ENCODE measurements at regions not wholly inside any gene's neighbourhood (a gene's known extent, or its start where the extent isn't known, plus 50 kb on each side); places are given as distances from the start of the nearest gene placed in this dataset.

DNA sequence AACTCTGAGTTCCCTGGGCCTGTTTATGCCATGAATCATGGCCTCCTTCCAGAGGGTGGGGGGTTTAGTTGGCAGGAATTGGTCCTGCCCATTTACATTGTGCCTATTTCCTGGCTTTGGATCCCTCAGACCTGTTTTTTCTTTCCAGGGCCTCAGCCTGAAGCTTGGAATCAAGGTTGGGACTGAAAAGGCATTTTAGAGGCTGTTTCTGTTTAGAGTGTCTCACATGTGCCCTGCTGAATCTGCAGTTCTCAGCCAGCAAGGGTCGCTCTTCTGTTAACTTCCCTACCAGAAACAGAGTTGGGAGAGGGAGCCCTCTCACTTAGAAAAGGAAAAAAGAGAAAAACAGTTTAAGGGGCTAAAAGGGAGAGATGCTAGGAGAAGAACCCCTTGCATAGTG lies 191.1 kb downstream of the PTPRC start:
- Histone ChIP-seq H3K4me3 (no peak overlapping the region), H3K9me3 (no peaks in the 10 kb centered on the region), H3K4me1 (no peaks in the 10 kb centered on the region), H3K27me3 (no peaks in the 10 kb centered on the region), H3K27ac (no peak overlapping the region), H3K36me3 (no peaks in the 10 kb centered on the region)
- 64% methylated on average over 1 of the region's 1 CpG for WGBS
- no peak for TF ChIP-seq POLR2AphosphoS5 (IDR thresholded peaks at IDR 0.05)
- no peak for TF ChIP-seq EP300 (IDR thresholded peaks at IDR 0.05)
- TF ChIP-seq, protein P1, sequence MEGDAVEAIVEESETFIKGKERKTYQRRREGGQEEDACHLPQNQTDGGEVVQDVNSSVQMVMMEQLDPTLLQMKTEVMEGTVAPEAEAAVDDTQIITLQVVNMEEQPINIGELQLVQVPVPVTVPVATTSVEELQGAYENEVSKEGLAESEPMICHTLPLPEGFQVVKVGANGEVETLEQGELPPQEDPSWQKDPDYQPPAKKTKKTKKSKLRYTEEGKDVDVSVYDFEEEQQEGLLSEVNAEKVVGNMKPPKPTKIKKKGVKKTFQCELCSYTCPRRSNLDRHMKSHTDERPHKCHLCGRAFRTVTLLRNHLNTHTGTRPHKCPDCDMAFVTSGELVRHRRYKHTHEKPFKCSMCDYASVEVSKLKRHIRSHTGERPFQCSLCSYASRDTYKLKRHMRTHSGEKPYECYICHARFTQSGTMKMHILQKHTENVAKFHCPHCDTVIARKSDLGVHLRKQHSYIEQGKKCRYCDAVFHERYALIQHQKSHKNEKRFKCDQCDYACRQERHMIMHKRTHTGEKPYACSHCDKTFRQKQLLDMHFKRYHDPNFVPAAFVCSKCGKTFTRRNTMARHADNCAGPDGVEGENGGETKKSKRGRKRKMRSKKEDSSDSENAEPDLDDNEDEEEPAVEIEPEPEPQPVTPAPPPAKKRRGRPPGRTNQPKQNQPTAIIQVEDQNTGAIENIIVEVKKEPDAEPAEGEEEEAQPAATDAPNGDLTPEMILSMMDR (IDR thresholded peaks at IDR 0.05) = no peak
- TF ChIP-seq POLR2A (IDR thresholded peaks at IDR 0.05) = no peak
- DNase-seq (ENCODE audit: low spot score in 2 of 2) = no peak

- TF ChIP-seq EP300 (IDR thresholded peaks at IDR 0.05) (no peak), POLR2A (IDR thresholded peaks at IDR 0.05) (no peak), POLR2AphosphoS5 (IDR thresholded peaks at IDR 0.05) (no peak)
- TF ChIP-seq, protein P1 (IDR thresholded peaks at IDR 0.05) = no peak
- no peaks in the 10 kb centered on the region for H3K36me3 ChIP-seq
- no peaks in the 10 kb centered on the region for H3K4me1 ChIP-seq
- WGBS = 65% methylated on average over 6 of the region's 6 CpGs
- H3K27ac ChIP-seq = no peak overlapping the region
- H3K4me3 ChIP-seq = no peak overlapping the region
- DNase-seq (ENCODE audit: low spot score in 2 of 2) = no peak
- H3K27me3 ChIP-seq = no peaks in the 10 kb centered on the region
- no peaks in the 10 kb centered on the region for H3K9me3 ChIP-seq
Observed at GRCh38 chr1:198830412-198830811, 191.6 kb downstream of the PTPRC start.

- WGBS = 67% methylated on average over 6 of the region's 6 CpGs
- H3K9me3 ChIP-seq = no peaks in the 10 kb centered on the region
- TF ChIP-seq EP300 (IDR thresholded peaks at IDR 0.05) = no peak
- TF ChIP-seq POLR2A (IDR thresholded peaks at IDR 0.05) = no peak
- no peak for TF ChIP-seq POLR2AphosphoS5 (IDR thresholded peaks at IDR 0.05)
- TF ChIP-seq, protein P1 (IDR thresholded peaks at IDR 0.05) = no peak
Observed at GRCh38 chr1:198833706-198834503, 195.1 kb downstream of the PTPRC start.

GRCh38 chr1:198837278-198838021 lies 198.6 kb downstream of the PTPRC start:
- H3K4me1 ChIP-seq = no peaks in the 10 kb centered on the region
- WGBS = 65% methylated on average over 6 of the region's 6 CpGs
- TF ChIP-seq, protein P1 (IDR thresholded peaks at IDR 0.05) = no peak
- no peak for TF ChIP-seq POLR2AphosphoS5 (IDR thresholded peaks at IDR 0.05)
- TF ChIP-seq EP300 (IDR thresholded peaks at IDR 0.05) = no peak
- TF ChIP-seq POLR2A (IDR thresholded peaks at IDR 0.05) = no peak
- H3K27ac ChIP-seq = no peak overlapping the region
- H3K4me3 ChIP-seq = no peak overlapping the region
- H3K27me3 ChIP-seq = no peaks in the 10 kb centered on the region
- H3K9me3 ChIP-seq = no peaks in the 10 kb centered on the region
- no peak for DNase-seq (ENCODE audit: low spot score in 2 of 2)
- no peaks in the 10 kb centered on the region for H3K36me3 ChIP-seq

More at GRCh38 chr1:198833706-198834503, 195.1 kb downstream of the PTPRC start:
- Histone ChIP-seq H3K4me1 (no peaks in the 10 kb centered on the region), H3K27me3 (no peaks in the 10 kb centered on the region), H3K27ac (no peak overlapping the region), H3K4me3 (no peak overlapping the region), H3K36me3 (no peaks in the 10 kb centered on the region)
- no peak for DNase-seq (ENCODE audit: low spot score in 2 of 2)

DNA sequence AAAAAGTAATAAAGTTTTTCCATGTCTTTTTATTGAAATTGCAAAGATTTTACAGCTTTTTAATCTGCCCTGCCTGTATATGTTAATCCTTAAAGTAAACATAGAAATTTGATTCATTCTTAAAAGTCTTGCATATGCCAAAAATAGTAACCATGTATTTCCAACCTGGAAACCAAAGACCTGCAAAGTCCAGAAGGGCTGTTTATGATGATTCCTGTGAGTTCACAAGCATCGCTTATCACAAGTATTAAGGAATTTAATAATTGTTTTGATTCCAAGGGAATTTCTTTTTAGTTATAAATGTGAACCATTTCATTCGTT lies 199.1 kb downstream of the PTPRC start:
- no peak overlapping the region for H3K4me3 ChIP-seq
- H3K36me3 ChIP-seq = no peaks in the 10 kb centered on the region
- WGBS = 89% methylated on average over 2 of the region's 2 CpGs
- H3K9me3 ChIP-seq = no peaks in the 10 kb centered on the region
- H3K4me1 ChIP-seq = no peaks in the 10 kb centered on the region
- H3K27me3 ChIP-seq = no peaks in the 10 kb centered on the region
- TF ChIP-seq POLR2A (IDR thresholded peaks at IDR 0.05) (no peak), POLR2AphosphoS5 (IDR thresholded peaks at IDR 0.05) (no peak), EP300 (IDR thresholded peaks at IDR 0.05) (no peak)
- TF ChIP-seq, protein P1 (IDR thresholded peaks at IDR 0.05) = no peak
- H3K27ac ChIP-seq = no peak overlapping the region
- DNase-seq (ENCODE audit: low spot score in 2 of 2) = no peak

Measured in suprapubic skin (tissue), 4 donors.